SK-N-SH treated with all-trans-retinoic acid at 6 μM for 48 hours (cell line): ENCODE measurements at regions not wholly inside any gene's neighbourhood (a gene's known extent, or its start where the extent isn't known, plus 50 kb on each side); places are given as distances from the start of the nearest gene placed in this dataset.

Source experiments
- PATZ1 ChIP-seq: fragments of 250-450 bp; sonication (Bioruptor Pico); IDR thresholded peaks from 2 replicates; pipeline ENCODE4 v1.8.0; 2020; ENCODE audit warnings: mild to moderate bottlenecking, moderate library complexity, borderline replicate concordance
- POU6F1 ChIP-seq: fragments of 250-450 bp; sonication (Bioruptor Pico); IDR thresholded peaks from 2 replicates; pipeline ENCODE4 v1.8.0; 2021; ENCODE audit warnings: low read depth, mild to moderate bottlenecking, moderate library complexity, borderline replicate concordance
- ZFP3 ChIP-seq: fragments of 250-450 bp; sonication (Bioruptor Pico); IDR thresholded peaks from 2 replicates; pipeline ENCODE4 v1.5.0; 2020; ENCODE audit warnings: mild to moderate bottlenecking, moderate library complexity
- ZNF70 ChIP-seq: fragments of 450-650 bp; formaldehyde crosslinking; IDR thresholded peaks from 2 replicates; pipeline ENCODE4 v1.5.0; 2020; ENCODE audit warnings: mild to moderate bottlenecking, moderate library complexity
- ZNF8 ChIP-seq: fragments of 450-650 bp; formaldehyde crosslinking; IDR thresholded peaks from 2 replicates; pipeline ENCODE4 v1.5.0; 2020; ENCODE audit warnings: mild to moderate bottlenecking, moderate library complexity
- TF ChIP-seq, protein P1 (sequence below): fragments of 250-450 bp; sonication (Bioruptor Pico); IDR thresholded peaks from 2 replicates; pipeline ENCODE4 v1.5.1; 2020; ENCODE audit warnings: low read depth, mild to moderate bottlenecking, moderate library complexity

GRCh38 chr4:11614426-11614825 is 185.7 kb upstream of the HS3ST1 start:
- no peak for TF ChIP-seq ZNF8 (CRISPR knock-in tag)
- TF ChIP-seq POU6F1 (CRISPR knock-in tag), result no peak
- no peak for TF ChIP-seq ZNF70 (CRISPR knock-in tag)
- TF ChIP-seq, protein P1, sequence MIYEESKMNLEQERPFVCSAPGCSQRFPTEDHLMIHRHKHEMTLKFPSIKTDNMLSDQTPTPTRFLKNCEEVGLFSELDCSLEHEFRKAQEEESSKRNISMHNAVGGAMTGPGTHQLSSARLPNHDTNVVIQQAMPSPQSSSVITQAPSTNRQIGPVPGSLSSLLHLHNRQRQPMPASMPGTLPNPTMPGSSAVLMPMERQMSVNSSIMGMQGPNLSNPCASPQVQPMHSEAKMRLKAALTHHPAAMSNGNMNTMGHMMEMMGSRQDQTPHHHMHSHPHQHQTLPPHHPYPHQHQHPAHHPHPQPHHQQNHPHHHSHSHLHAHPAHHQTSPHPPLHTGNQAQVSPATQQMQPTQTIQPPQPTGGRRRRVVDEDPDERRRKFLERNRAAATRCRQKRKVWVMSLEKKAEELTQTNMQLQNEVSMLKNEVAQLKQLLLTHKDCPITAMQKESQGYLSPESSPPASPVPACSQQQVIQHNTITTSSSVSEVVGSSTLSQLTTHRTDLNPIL, result no peak
- no peak for TF ChIP-seq ZFP3 (CRISPR knock-in tag)
- TF ChIP-seq PATZ1 (CRISPR knock-in tag), result no peak
